Aorta (tissue), 5 donors: ENCODE measurements at regions not wholly inside any gene's neighbourhood (a gene's known extent, or its start where the extent isn't known, plus 50 kb on each side); places are given as distances from the start of the nearest gene placed in this dataset.
A peak's percentile ranks its signal among the peaks of the same experiment; 100 is the strongest.

Experiments
- ATAC-seq: fragments of 200-7000 bp; cut with Tn5 transposase; one replicate; pipeline ENCODE4 v1.9.1; 2022; ENCODE audit warnings: moderate library complexity; ENCODE audit not compliant: low FRiP score
- DNase-seq, 2 donors: peaks; one replicate each; pipeline ENCODE4 v3.0.0-alpha.2; 2020
- H3K27ac ChIP-seq, 2 donors: one replicate each; pipeline ENCODE4 v1.5.1; 2013; ENCODE audit warnings: low read length in 2 of 2, mild to moderate bottlenecking in 2 of 2, moderate library complexity in 2 of 2, control low read depth in 1 of 2, inconsistent platforms in 1 of 2, low read depth in 1 of 2
- H3K27me3 ChIP-seq, 2 donors: one replicate each; pipeline ENCODE4 v1.6.1; 2013; ENCODE audit warnings: control low read depth in 1 of 2, low read length in 1 of 2, mild to moderate bottlenecking in 1 of 2, moderate library complexity in 1 of 2; ENCODE audit not compliant: insufficient read depth in 2 of 2, control insufficient read depth in 1 of 2
- H3K36me3 ChIP-seq, 2 donors: one replicate each; pipeline ENCODE4 v1.6.1; 2013; ENCODE audit warnings: control low read depth in 1 of 2, low read length in 1 of 2, mild to moderate bottlenecking in 1 of 2; ENCODE audit not compliant: insufficient read depth in 2 of 2, control insufficient read depth in 1 of 2
- H3K4me1 ChIP-seq, 2 donors: one replicate each; pipeline ENCODE4 v1.6.1; 2013; ENCODE audit warnings: low read length in 2 of 2, control low read depth in 1 of 2, mild to moderate bottlenecking in 1 of 2, moderate library complexity in 1 of 2; ENCODE audit not compliant: insufficient read depth in 2 of 2, control insufficient read depth in 1 of 2
- H3K4me3 ChIP-seq, 2 donors: one replicate each; pipeline ENCODE4 v1.5.1; 2013; ENCODE audit warnings: low read length in 2 of 2, control low read depth in 1 of 2, mild to moderate bottlenecking in 1 of 2
- H3K9me3 ChIP-seq: one replicate; pipeline ENCODE4 v1.6.1; 2013; ENCODE audit warnings: mild to moderate bottlenecking, low read length; ENCODE audit not compliant: control insufficient read depth
- WGBS, 2 donors: extraction: QIAGEN DNeasy Blood & Tissue Kit; methylation state at CpG; one replicate each; pipeline ENCODE4 v1.1.7; 2013; 5-methylcytosine and 5-hydroxymethylcytosine counted together
- intact Hi-C, 2 donors: fragments of 100-400 bp; cut with DNase I; formaldehyde crosslinking; loops; one replicate each; pipeline versions ENCODE4 v1.14.2 to v1.15.0; 2022
- donor health status: healthy with polysubstance abuse.
- donor health status: Bipolar disorder and iron deficiency.
- donor health status: DM: no; HTN: no; CAD: no.
- donor health status: DM: no; HTN: no; CAD: no.
- donor health status: DM: yes; HTN: yes; CAD: no.

GRCh38 chr2:2812117-2812516 is 481.0 kb upstream of the MYT1L start:
- no peak overlapping the region for H3K4me3 ChIP-seq
- H3K27me3 ChIP-seq: no peaks in the 10 kb centered on the region
- no peaks in the 10 kb centered on the region for H3K36me3 ChIP-seq
- no peaks in the 10 kb centered on the region for H3K4me1 ChIP-seq
- DNase-seq (peak in 1 of 2 donors; percentile 37), ATAC-seq (no peak)
- H3K27ac ChIP-seq: no peak overlapping the region
- peaks cover 6% of the 10 kb centered on the region for H3K9me3 ChIP-seq
- intact Hi-C loops: no loop called here
- WGBS, 2 donors: 55 to 64% methylated on average over 3 of the region's 3 CpGs

- Histone ChIP-seq H3K4me1 (no peaks in the 10 kb centered on the region), H3K4me3 (no peak overlapping the region), H3K27me3 (no peaks in the 10 kb centered on the region), H3K27ac (no peak overlapping the region), H3K36me3 (no peaks in the 10 kb centered on the region), H3K9me3 (peaks cover 6% of the 10 kb centered on the region)
- DNase-seq (no peak), ATAC-seq (no peak)
- WGBS, 2 donors: 64 to 65% methylated on average over 6 of the region's 6 CpGs
- intact Hi-C loops: no loop called here
These were observed 479.4 kb upstream of the MYT1L start for GRCh38 chr2:2810504-2810903.

GRCh38 chr2:2809771-2810170 is 478.7 kb upstream of the MYT1L start:
- Histone ChIP-seq H3K36me3 (no peaks in the 10 kb centered on the region), H3K4me1 (no peaks in the 10 kb centered on the region), H3K27me3 (no peaks in the 10 kb centered on the region), H3K4me3 (no peak overlapping the region), H3K27ac (no peak overlapping the region), H3K9me3 (peaks cover 6% of the 10 kb centered on the region)
- ATAC-seq (no peak), DNase-seq (no peak)
- intact Hi-C loops: no loop called here
- WGBS, 2 donors: 79 to 83% methylated on average over 7 of the region's 7 CpGs

- H3K9me3 ChIP-seq: peaks cover 4% of the 10 kb centered on the region
- peak in 1 of 2 donors; percentile 39 for DNase-seq
- no peaks in the 10 kb centered on the region for H3K36me3 ChIP-seq
- no peaks in the 10 kb centered on the region for H3K4me1 ChIP-seq
- ATAC-seq: no peak
- H3K27ac ChIP-seq: no peak overlapping the region
- no peaks in the 10 kb centered on the region for H3K27me3 ChIP-seq
- H3K4me3 ChIP-seq: no peak overlapping the region
- 66 to 68% methylated on average over 7 of the region's 7 CpGs for WGBS, 2 donors
- intact Hi-C loops: no loop called here
These were observed 477.5 kb upstream of the MYT1L start for GRCh38 chr2:2808551-2809058.

- intact Hi-C loops: no loop called here
- H3K27me3 ChIP-seq: no peaks in the 10 kb centered on the region
- peaks cover 4% of the 10 kb centered on the region for H3K9me3 ChIP-seq
- no peaks in the 10 kb centered on the region for H3K4me1 ChIP-seq
- WGBS, 2 donors: 79% methylated on average over 7 of the region's 7 CpGs
- H3K4me3 ChIP-seq: no peak overlapping the region
- H3K27ac ChIP-seq: no peak overlapping the region
- no peaks in the 10 kb centered on the region for H3K36me3 ChIP-seq
- no peak for ATAC-seq
- peak in 1 of 2 donors; percentile 55 for DNase-seq
These were observed 475.6 kb upstream of the MYT1L start for GRCh38 chr2:2806711-2807110.

GRCh38 chr2:2805263-2805662 is 474.2 kb upstream of the MYT1L start:
- DNase-seq (peak in 1 of 2 donors; percentile 34), ATAC-seq (no peak)
- H3K36me3 ChIP-seq: no peaks in the 10 kb centered on the region
- 77 to 80% methylated on average over 5 of the region's 5 CpGs for WGBS, 2 donors
- no peaks in the 10 kb centered on the region for H3K27me3 ChIP-seq
- no peaks in the 10 kb centered on the region for H3K9me3 ChIP-seq
- H3K4me3 ChIP-seq: no peak overlapping the region
- H3K27ac ChIP-seq: no peak overlapping the region
- intact Hi-C loops: no loop called here
- no peaks in the 10 kb centered on the region for H3K4me1 ChIP-seq

- ATAC-seq (no peak), DNase-seq (peak in 1 of 2 donors; percentile 37)
- H3K4me3 ChIP-seq: no peak overlapping the region
- H3K27ac ChIP-seq: no peak overlapping the region
- 94 to 96% methylated on average over 15 of the region's 15 CpGs for WGBS, 2 donors
- no peaks in the 10 kb centered on the region for H3K36me3 ChIP-seq
- H3K9me3 ChIP-seq: no peaks in the 10 kb centered on the region
- H3K4me1 ChIP-seq: no peaks in the 10 kb centered on the region
- intact Hi-C loops: no loop called here
- no peaks in the 10 kb centered on the region for H3K27me3 ChIP-seq
These were observed 473.5 kb upstream of the MYT1L start for GRCh38 chr2:2804528-2804927.

GRCh38 chr2:2801458-2801857 is 470.4 kb upstream of the MYT1L start:
- Histone ChIP-seq H3K36me3 (no peaks in the 10 kb centered on the region), H3K27ac (no peak overlapping the region), H3K4me1 (no peaks in the 10 kb centered on the region), H3K4me3 (no peak overlapping the region), H3K9me3 (no peaks in the 10 kb centered on the region), H3K27me3 (no peaks in the 10 kb centered on the region)
- ATAC-seq (no peak), DNase-seq (no peak)
- 61 to 63% methylated on average over 3 of the region's 3 CpGs for WGBS, 2 donors
- intact Hi-C loops: no loop called here

GRCh38 chr2:2800697-2801096 is 469.6 kb upstream of the MYT1L start:
- intact Hi-C loops: no loop called here
- no peaks in the 10 kb centered on the region for H3K4me1 ChIP-seq
- WGBS, 2 donors: 78 to 82% methylated on average over 3 of the region's 3 CpGs
- no peak for ATAC-seq
- no peaks in the 10 kb centered on the region for H3K36me3 ChIP-seq
- no peaks in the 10 kb centered on the region for H3K9me3 ChIP-seq
- H3K27me3 ChIP-seq: no peaks in the 10 kb centered on the region
- DNase-seq: peak in 1 of 2 donors; percentile 25
- H3K27ac ChIP-seq: no peak overlapping the region
- no peak overlapping the region for H3K4me3 ChIP-seq
